ENCODE measurements at regions not wholly inside any gene's neighbourhood (a gene's known extent, or its start where the extent isn't known, plus 50 kb on each side); places are given as distances from the start of the nearest gene placed in this dataset.

DNA sequence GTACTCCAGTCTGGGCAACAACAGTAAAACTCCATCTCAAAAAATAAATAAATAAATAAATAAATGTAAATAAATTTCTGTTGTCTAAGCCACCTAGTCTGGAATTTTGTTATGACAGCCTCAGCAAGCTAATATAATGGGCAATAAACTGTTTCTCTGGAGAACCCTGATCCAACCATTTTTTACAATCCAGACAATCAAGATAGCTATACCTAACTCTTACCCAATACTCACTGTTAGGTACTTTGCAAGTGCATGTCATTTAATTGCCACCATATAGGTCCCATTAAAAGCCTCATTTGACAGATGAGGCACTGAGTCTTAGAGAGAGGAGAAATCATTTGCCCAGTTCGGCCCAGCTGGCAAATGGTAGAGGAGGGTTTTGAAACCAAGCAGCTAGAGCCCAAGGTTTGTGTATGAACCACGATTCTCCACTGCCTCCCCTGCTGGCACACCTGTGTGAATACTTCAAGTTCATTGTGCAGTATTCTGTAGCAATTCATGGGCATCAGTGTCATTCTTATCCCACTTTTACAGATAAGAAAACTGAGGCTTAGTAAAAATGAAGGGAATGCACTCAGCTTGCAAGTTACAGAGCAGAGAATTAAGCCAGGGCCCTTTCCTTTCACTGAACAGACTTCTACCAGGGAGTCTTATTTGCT is 107.0 kb upstream of the UBE2E1 start:
- 60% methylated on average over 2 of the region's 2 CpGs for WGBS

DNA sequence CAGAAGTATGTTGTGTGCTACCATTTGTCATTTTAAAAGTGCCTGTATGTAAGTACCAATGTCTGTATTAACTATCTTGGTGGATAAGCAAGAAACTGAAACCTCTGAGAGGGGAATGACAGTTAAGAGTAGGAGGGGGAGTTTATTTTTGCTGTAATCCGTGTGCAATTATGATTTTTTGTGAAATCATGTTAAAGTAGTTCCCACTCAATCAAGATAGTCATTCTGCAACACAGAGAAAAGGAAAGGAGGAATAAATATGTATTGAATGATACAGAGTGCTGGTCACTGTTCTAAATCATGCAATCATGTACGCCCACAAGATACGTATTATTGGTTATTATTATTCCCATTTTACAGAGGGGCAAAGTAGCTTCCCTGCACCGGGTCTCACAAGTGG is 105.1 kb upstream of the UBE2E1 start:
- Histone ChIP-seq H3K27ac (ENCODE audit: low read depth in 1 of 2, low read length in 2 of 2) (no peak overlapping the region), H3K9me3 (ENCODE audit: control insufficient read depth in 4 of 4, low read length in 3 of 4) (peaks cover 0 to 5% (median 0%) of the 10 kb centered on the region in 4 donors), H3K4me1 (ENCODE audit: control insufficient read depth in 4 of 4, insufficient read depth in 4 of 4, low read length in 3 of 4) (no peaks in the 10 kb centered on the region), H3K4me3 (ENCODE audit: low read depth in 1 of 3, low read length in 3 of 3) (no peak overlapping the region), H3K27me3 (ENCODE audit: control insufficient read depth in 4 of 4, insufficient read depth in 4 of 4, low read length in 3 of 4) (peaks cover 0 to 2% (median 0%) of the 10 kb centered on the region in 4 donors), H3K36me3 (ENCODE audit: control insufficient read depth in 4 of 4, insufficient read depth in 3 of 4, low read depth in 1 of 4, low read length in 3 of 4) (no peaks in the 10 kb centered on the region), H3K9ac (ENCODE audit: low read depth in 1 of 2, low read length in 2 of 2) (no peak overlapping the region)
- WGBS = 88% methylated on average over 4 of the region's 4 CpGs
- TF ChIP-seq, protein P1, sequence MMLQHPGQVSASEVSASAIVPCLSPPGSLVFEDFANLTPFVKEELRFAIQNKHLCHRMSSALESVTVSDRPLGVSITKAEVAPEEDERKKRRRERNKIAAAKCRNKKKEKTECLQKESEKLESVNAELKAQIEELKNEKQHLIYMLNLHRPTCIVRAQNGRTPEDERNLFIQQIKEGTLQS (IDR thresholded peaks at IDR 0.05) = no peak
- TF ChIP-seq, protein P2, sequence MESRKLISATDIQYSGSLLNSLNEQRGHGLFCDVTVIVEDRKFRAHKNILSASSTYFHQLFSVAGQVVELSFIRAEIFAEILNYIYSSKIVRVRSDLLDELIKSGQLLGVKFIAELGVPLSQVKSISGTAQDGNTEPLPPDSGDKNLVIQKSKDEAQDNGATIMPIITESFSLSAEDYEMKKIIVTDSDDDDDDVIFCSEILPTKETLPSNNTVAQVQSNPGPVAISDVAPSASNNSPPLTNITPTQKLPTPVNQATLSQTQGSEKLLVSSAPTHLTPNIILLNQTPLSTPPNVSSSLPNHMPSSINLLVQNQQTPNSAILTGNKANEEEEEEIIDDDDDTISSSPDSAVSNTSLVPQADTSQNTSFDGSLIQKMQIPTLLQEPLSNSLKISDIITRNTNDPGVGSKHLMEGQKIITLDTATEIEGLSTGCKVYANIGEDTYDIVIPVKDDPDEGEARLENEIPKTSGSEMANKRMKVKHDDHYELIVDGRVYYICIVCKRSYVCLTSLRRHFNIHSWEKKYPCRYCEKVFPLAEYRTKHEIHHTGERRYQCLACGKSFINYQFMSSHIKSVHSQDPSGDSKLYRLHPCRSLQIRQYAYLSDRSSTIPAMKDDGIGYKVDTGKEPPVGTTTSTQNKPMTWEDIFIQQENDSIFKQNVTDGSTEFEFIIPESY (IDR thresholded peaks at IDR 0.05) = no peak
- no peak for TF ChIP-seq FOXA1 (IDR thresholded peaks at IDR 0.05)
- no peak for TF ChIP-seq FOXA2 (IDR thresholded peaks at IDR 0.05)
- TF ChIP-seq NR2F2 (IDR thresholded peaks at IDR 0.05) = no peak
- no peak for TF ChIP-seq SP1 (IDR thresholded peaks at IDR 0.05)
- TF ChIP-seq, protein P3, sequence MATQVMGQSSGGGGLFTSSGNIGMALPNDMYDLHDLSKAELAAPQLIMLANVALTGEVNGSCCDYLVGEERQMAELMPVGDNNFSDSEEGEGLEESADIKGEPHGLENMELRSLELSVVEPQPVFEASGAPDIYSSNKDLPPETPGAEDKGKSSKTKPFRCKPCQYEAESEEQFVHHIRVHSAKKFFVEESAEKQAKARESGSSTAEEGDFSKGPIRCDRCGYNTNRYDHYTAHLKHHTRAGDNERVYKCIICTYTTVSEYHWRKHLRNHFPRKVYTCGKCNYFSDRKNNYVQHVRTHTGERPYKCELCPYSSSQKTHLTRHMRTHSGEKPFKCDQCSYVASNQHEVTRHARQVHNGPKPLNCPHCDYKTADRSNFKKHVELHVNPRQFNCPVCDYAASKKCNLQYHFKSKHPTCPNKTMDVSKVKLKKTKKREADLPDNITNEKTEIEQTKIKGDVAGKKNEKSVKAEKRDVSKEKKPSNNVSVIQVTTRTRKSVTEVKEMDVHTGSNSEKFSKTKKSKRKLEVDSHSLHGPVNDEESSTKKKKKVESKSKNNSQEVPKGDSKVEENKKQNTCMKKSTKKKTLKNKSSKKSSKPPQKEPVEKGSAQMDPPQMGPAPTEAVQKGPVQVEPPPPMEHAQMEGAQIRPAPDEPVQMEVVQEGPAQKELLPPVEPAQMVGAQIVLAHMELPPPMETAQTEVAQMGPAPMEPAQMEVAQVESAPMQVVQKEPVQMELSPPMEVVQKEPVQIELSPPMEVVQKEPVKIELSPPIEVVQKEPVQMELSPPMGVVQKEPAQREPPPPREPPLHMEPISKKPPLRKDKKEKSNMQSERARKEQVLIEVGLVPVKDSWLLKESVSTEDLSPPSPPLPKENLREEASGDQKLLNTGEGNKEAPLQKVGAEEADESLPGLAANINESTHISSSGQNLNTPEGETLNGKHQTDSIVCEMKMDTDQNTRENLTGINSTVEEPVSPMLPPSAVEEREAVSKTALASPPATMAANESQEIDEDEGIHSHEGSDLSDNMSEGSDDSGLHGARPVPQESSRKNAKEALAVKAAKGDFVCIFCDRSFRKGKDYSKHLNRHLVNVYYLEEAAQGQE (IDR thresholded peaks at IDR 0.05) = no peak
- TF ChIP-seq, protein P4, sequence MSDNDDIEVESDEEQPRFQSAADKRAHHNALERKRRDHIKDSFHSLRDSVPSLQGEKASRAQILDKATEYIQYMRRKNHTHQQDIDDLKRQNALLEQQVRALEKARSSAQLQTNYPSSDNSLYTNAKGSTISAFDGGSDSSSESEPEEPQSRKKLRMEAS (IDR thresholded peaks at IDR 0.05) = no peak
- no peak for TF ChIP-seq YY1 (IDR thresholded peaks at IDR 0.05)
- no peak for TF ChIP-seq EGR1 (IDR thresholded peaks at IDR 0.05; ENCODE audit: low read depth in 2 of 2)
- TF ChIP-seq HNF4G (IDR thresholded peaks at IDR 0.05) = no peak
- TF ChIP-seq GABPA (IDR thresholded peaks at IDR 0.05 in 1 of 2, conservative IDR thresholded peaks at IDR 0.05 in 1 of 2) = no peak
- no peak for TF ChIP-seq HNF4A (conservative IDR thresholded peaks at IDR 0.05)
- TF ChIP-seq, protein P5, sequence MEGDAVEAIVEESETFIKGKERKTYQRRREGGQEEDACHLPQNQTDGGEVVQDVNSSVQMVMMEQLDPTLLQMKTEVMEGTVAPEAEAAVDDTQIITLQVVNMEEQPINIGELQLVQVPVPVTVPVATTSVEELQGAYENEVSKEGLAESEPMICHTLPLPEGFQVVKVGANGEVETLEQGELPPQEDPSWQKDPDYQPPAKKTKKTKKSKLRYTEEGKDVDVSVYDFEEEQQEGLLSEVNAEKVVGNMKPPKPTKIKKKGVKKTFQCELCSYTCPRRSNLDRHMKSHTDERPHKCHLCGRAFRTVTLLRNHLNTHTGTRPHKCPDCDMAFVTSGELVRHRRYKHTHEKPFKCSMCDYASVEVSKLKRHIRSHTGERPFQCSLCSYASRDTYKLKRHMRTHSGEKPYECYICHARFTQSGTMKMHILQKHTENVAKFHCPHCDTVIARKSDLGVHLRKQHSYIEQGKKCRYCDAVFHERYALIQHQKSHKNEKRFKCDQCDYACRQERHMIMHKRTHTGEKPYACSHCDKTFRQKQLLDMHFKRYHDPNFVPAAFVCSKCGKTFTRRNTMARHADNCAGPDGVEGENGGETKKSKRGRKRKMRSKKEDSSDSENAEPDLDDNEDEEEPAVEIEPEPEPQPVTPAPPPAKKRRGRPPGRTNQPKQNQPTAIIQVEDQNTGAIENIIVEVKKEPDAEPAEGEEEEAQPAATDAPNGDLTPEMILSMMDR (IDR thresholded peaks at IDR 0.05; ENCODE audit: low read depth, low read length, missing input control) = no peak
- TF ChIP-seq RXRA (IDR thresholded peaks at IDR 0.05) = no peak
- no peak for DNase-seq (ENCODE audit: low spot score)

More for the DNA sequence above, 107.0 kb upstream of the UBE2E1 start:
- DNase-seq (ENCODE audit: low spot score) = no peak
- no peaks in the 10 kb centered on the region for H3K4me1 ChIP-seq (ENCODE audit: control insufficient read depth in 4 of 4, insufficient read depth in 4 of 4, low read length in 3 of 4)
- H3K4me3 ChIP-seq (ENCODE audit: low read depth in 1 of 3, low read length in 3 of 3) = no peak overlapping the region
- TF ChIP-seq, protein P1 (IDR thresholded peaks at IDR 0.05) = no peak
- TF ChIP-seq FOXA1 (IDR thresholded peaks at IDR 0.05) (no peak), RXRA (IDR thresholded peaks at IDR 0.05) (no peak), HNF4G (IDR thresholded peaks at IDR 0.05) (no peak), NR2F2 (IDR thresholded peaks at IDR 0.05) (no peak)
- no peak overlapping the region for H3K27ac ChIP-seq (ENCODE audit: low read depth in 1 of 2, low read length in 2 of 2)
- H3K36me3 ChIP-seq (ENCODE audit: control insufficient read depth in 4 of 4, insufficient read depth in 3 of 4, low read depth in 1 of 4, low read length in 3 of 4) = no peaks in the 10 kb centered on the region
- peaks cover 0 to 3% (median 0%) of the 10 kb centered on the region in 4 donors for H3K9me3 ChIP-seq (ENCODE audit: control insufficient read depth in 4 of 4, low read length in 3 of 4)
- H3K27me3 ChIP-seq (ENCODE audit: control insufficient read depth in 4 of 4, insufficient read depth in 4 of 4, low read length in 3 of 4) = peaks cover 0 to 2% (median 0%) of the 10 kb centered on the region in 4 donors
- H3K9ac ChIP-seq (ENCODE audit: low read depth in 1 of 2, low read length in 2 of 2) = no peak overlapping the region

All from liver (tissue), 8 donors.